HG03175 (cell line): ENCODE measurements at regions not wholly inside any gene's neighbourhood (a gene's known extent, or its start where the extent isn't known, plus 50 kb on each side); places are given as distances from the start of the nearest gene placed in this dataset.
"Not testable (repeated sequence)": the region's sequence is repeated elsewhere in the genome, so short reads cannot be mapped to it uniquely, and the experiment has no call there.

Experiments
- ATAC-seq: cut with Tn5 transposase; IDR thresholded peaks from one replicate; pipeline ENCODE4 v1.9.1; 2021; ENCODE audit warnings: mild to moderate bottlenecking, moderate library complexity; ENCODE audit not compliant: unreplicated experiment

DNA sequence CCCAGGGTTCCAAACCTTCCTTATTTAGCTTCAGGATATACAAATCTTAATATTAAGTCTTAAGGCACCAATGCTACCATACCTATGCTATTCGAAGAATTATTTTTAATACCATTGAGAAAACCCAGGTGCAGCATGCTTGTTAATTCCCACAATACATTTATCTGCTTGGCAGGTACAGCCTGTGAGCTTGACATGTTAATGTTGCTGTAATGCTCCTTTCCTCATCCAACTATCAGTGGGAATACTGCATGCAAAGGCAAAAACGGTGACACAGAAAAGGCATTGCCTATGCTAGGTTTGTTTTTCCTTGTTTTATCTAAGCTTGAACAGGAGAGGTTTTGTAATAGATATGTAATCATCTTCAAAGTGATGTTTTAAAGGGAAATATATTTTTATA lies 135.7 kb upstream of the COX7C start:
- ATAC-seq: no peak

GRCh38 chr5:86493777-86494176 lies 124.0 kb upstream of the COX7C start:
- ATAC-seq: no peak

- no peak for ATAC-seq
These were observed 116.8 kb upstream of the COX7C start for GRCh38 chr5:86500947-86501346.

- ATAC-seq: no peak
These were observed 110.2 kb upstream of the COX7C start for GRCh38 chr5:86507574-86507973.

DNA sequence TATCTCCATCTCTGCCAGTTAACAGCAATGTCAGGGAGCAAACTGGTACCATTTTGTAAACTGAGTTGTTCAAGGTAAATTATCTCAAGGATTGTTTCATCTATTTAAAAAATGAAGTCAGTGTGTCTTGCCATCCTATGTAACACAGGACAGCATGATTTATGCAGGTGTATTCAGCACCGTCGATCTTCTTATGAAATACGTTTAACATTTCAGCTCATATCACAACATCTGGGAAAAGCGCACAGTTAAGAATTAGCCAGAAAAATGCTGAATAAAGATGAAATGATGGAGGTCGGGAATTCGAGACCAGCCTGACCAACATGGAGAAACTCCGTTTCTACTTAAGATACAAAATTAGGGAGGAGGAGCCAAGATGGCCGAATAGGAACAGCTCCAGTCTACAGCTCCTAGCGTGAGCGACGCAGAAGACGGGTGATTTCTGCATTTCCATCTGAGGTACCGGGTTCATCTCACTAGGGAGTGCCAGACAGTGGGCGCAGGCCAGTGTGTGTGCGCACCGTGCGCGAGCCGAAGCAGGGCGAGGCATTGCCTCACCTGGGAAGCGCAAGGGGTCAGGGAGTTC lies 107.3 kb upstream of the COX7C start:
- ATAC-seq: not testable (repeated sequence)

DNA sequence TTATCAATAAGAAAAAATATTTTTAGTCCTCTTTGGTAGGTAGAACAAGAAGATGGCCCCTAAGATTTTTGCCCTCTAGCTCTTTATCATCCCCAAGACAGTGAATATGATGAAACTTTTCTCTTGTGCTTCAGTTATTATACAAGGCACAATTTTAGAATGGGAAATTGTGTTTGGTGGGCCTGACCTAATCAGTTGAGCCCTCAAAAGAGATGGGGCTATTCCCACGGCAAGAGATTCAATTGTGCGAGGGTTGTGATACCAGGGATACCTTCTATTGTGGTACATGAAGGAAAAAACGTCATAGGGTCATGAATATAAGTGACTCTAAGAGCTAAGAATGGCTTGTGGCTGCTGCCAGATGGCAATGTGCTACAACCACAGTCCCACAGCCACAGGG lies 94.0 kb upstream of the COX7C start:
- no peak for ATAC-seq

DNA sequence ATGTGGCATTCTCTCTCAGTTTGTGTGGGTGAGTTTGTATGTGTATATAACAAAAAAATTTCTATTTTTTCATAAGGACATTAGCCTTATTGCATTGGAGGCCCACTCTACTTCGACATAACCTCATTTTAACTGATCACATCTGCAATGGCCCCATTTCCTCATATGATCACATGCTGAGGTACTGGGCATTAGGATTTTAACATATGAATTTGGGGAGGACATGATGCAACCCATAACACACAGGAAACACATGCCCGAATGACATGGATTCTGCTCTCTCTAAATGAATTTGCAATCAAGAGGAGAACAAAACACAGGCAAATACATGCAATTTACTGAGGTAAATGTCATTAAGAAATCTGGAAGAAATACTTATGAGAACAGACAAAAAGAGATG lies 92.1 kb upstream of the COX7C start:
- ATAC-seq: no peak

GRCh38 chr5:86526811-86527348 lies 90.9 kb upstream of the COX7C start:
- no peak for ATAC-seq

DNA sequence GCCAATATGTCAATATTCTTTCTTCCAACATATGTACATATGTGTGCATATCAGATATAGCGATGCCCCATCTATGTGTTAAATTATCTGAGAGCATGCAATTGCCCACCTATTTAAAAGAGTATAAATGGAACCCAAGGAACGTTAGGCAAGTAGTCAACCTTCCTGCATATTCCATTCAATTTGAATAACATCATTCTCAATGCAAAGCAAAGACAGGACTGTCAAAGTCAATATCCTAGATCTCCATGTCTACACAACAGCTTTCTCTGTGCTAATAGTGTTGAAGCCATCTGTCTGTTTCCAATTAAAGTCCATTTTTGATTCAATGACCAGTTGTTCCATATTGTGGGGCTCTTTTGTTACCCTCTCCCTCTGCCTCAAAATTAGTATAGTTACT lies 85.3 kb upstream of the COX7C start:
- ATAC-seq: no peak

DNA sequence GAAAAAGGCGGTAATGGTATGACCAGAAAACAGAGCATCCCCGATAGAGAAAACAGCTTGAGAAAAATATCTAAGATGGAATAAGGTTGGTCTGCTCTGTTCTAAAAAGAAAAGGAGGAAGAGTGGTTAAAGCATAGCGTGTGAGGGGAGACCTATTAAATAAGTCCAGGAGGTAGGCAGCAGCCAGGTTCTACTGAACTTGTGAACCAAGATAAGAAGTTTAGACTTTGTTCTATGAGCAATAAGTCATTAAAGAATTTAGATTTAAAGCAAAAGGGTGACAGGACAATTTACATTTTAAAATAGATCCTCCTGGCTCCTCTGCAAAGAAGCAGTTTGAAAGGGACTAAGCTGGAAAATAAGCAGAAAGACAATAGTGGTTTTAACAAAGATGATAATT lies 81.3 kb upstream of the COX7C start:
- no peak for ATAC-seq

DNA sequence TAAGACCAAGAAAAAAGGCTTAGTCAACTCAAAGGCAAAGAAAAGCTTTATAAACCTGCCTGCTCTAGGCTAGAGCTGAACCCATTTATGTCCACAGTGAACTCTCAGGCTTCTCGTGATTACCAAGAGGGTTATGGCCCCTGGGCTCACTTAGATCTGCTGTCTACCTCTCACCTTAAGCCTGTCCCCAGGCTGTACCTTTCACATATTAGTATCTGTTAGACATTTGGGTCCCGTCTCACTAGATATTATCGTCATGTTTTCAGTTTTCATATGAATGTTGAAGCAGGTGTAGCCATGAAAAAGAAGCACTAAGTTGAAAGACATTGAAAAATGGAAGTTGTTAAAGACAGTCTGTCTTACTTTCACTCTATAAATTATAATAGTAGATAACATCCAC lies 75.2 kb upstream of the COX7C start:
- no peak for ATAC-seq

GRCh38 chr5:86546044-86546443 lies 71.7 kb upstream of the COX7C start:
- no peak for ATAC-seq

- ATAC-seq: no peak
These were observed 71.2 kb upstream of the COX7C start for GRCh38 chr5:86546582-86546981.

- ATAC-seq: no peak
These were observed 63.1 kb upstream of the COX7C start for GRCh38 chr5:86554638-86555037.

DNA sequence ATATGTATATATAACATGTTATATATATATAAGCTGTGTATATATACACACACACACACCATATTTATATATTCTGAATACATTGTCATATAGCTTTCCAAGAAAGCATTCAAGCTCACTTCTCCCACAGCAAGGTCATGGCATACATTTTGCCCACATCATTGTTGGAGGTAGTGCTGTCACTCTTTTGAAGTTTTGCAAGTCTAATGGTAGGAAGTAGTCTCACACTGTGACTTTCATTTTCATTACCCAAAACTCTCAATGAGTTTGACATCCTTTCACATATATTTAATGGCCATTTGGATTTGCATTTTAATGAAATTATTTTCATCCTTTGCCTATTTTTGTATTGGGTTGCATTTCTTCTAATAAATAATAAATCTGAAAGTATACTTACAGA lies 59.8 kb upstream of the COX7C start:
- no peak for ATAC-seq

GRCh38 chr5:86565197-86565789 lies 52.4 kb upstream of the COX7C start:
- ATAC-seq: peak; percentile 83

DNA sequence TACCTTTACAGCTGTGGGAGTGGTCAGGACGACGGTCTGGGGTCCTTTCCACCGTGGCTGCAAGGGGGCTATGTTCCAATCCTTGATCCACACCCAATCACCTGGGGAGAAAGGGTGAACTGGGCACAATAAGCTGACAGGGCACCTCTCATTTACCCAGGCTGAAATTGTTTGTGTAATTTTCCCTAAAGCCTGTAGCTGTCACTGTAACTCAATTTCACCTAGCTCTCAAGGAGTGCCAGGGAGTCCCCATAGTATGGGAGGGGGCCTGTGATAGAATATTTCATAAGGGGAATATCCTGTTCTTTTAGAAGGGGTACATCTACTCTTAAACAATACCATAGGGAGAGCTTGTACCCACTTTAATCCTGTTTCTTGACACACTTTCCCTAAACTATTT lies 51.7 kb upstream of the COX7C start:
- ATAC-seq: not testable (repeated sequence)
